ENCODE measurements at regions not wholly inside any gene's neighbourhood (a gene's known extent, or its start where the extent isn't known, plus 50 kb on each side); places are given as distances from the start of the nearest gene placed in this dataset.

DNA sequence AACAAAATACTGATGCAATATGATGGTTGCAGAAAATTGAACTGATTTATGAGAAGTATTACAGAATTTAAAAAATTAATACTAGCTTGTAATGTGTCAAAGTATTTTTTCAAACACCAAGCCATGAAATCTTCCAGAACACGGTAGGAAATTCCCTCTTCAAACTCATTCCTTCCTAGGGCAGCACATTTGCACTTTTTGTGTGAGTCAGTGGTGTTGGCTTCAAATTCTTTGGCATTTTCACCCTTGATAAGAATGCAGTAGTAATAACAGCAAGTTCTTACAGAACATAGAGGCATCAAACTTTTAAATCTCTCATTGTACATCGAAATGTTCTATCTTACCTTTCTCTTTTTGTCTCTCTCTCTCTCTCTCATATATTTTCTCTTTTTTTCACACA is 191.8 kb downstream of the CGGBP1 start:
- no peaks in the 10 kb centered on the region for H3K27me3 ChIP-seq (ENCODE audit: control insufficient read depth, insufficient read depth, low read length)
- no peaks in the 10 kb centered on the region for H3K4me1 ChIP-seq (ENCODE audit: control insufficient read depth, insufficient read depth, low read length)
- no peak overlapping the region for H2BK20ac ChIP-seq (ENCODE audit: low read depth, low read length)
- no peak overlapping the region for H4K8ac ChIP-seq (ENCODE audit: low read depth in 2 of 2, low read length in 2 of 2)
- H3K9me1 ChIP-seq (ENCODE audit: insufficient read depth, low read length), result no peaks in the 10 kb centered on the region
- H3K9me3 ChIP-seq (ENCODE audit: control insufficient read depth, insufficient read depth, low read length), result no peaks in the 10 kb centered on the region
- H4K5ac ChIP-seq (ENCODE audit: low read depth, low read length), result no peak overlapping the region
- no peak overlapping the region for H2AK9ac ChIP-seq (replicated peaks; ENCODE audit: low read depth, low read length, poor library complexity)
- no peak overlapping the region for H3K4me3 ChIP-seq (ENCODE audit: insufficient read depth, low read depth, low read length)
- ATAC-seq (ENCODE audit: low read depth) (no peak), DNase-seq (no peak)
- in situ Hi-C loops (cut with MboI; ENCODE audit: low sequenced_read_pairs) (no loop called here), intact Hi-C loops (cut with micrococcal nuclease) (no loop called here), dilution Hi-C loops (cut with HindIII; ENCODE audit: low sequenced_read_pairs, unreplicated experiment) (no loop called here)
- no peaks in the 10 kb centered on the region for H4K20me1 ChIP-seq (ENCODE audit: insufficient read depth, low read length)
- CTCF ChIA-PET, result no interaction called here
- no peak overlapping the region for H3K14ac ChIP-seq (replicated peaks; ENCODE audit: low read depth, low read length)
- BruUV-seq (replicated peaks), result no TSS peak
- no peak overlapping the region for H3K18ac ChIP-seq (ENCODE audit: low read depth, low read length)
- no peak overlapping the region for H2AFZ ChIP-seq (replicated peaks; ENCODE audit: low read length, poor library complexity)
- no peak overlapping the region for H3K56ac ChIP-seq (ENCODE audit: extremely low read depth, insufficient read depth, low read length)
- H3K9ac ChIP-seq (ENCODE audit: low read depth, low read length), result no peak overlapping the region
- no peaks in the 10 kb centered on the region for H3K79me1 ChIP-seq (ENCODE audit: low read depth in 1 of 2, low read length in 2 of 2)
- WGBS, 2 experiments (ENCODE audit: extremely low coverage in 2 of 2, insufficient read length in 1 of 2), result no CpG with 5 or more reads among the region's 2 CpGs
- H2BK5ac ChIP-seq (ENCODE audit: low read depth, low read length, poor library complexity, severe bottlenecking), result no peak overlapping the region
- no peak overlapping the region for H2AK5ac ChIP-seq (ENCODE audit: low read depth, low read length)
- POLR2A ChIA-PET (ENCODE audit: unreplicated experiment), result no interaction called here
- no peak overlapping the region for H2BK15ac ChIP-seq (ENCODE audit: low read depth, low read length)
- H4K91ac ChIP-seq (ENCODE audit: insufficient read depth, low read depth, low read length), result no peak overlapping the region
- TF ChIP-seq MAFK (IDR thresholded peaks at IDR 0.05; ENCODE audit: low read depth, low read length), result no peak
- TF ChIP-seq CEBPB (IDR thresholded peaks at IDR 0.05; ENCODE audit: low read depth, low read length), result no peak
- TF ChIP-seq RFX5 (IDR thresholded peaks at IDR 0.05; ENCODE audit: low read depth, low read length), result no peak
- TF ChIP-seq SMC3 (IDR thresholded peaks at IDR 0.05; ENCODE audit: low read depth, low read length), result no peak
- TF ChIP-seq RAD21 (IDR thresholded peaks at IDR 0.05; ENCODE audit: low read length), result no peak
- no peak for TF ChIP-seq RCOR1 (IDR thresholded peaks at IDR 0.05; ENCODE audit: insufficient replicate concordance, low read length)
- TF ChIP-seq CHD1 (IDR thresholded peaks at IDR 0.05; ENCODE audit: low read depth, low read length), result no peak
- TF ChIP-seq BHLHE40 (IDR thresholded peaks at IDR 0.05; ENCODE audit: low read depth, low read length), result no peak
- TF ChIP-seq FOS (IDR thresholded peaks at IDR 0.05; ENCODE audit: low read depth, low read length), result no peak
- TF ChIP-seq, protein P1, sequence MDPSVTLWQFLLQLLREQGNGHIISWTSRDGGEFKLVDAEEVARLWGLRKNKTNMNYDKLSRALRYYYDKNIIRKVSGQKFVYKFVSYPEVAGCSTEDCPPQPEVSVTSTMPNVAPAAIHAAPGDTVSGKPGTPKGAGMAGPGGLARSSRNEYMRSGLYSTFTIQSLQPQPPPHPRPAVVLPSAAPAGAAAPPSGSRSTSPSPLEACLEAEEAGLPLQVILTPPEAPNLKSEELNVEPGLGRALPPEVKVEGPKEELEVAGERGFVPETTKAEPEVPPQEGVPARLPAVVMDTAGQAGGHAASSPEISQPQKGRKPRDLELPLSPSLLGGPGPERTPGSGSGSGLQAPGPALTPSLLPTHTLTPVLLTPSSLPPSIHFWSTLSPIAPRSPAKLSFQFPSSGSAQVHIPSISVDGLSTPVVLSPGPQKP (IDR thresholded peaks at IDR 0.05; ENCODE audit: borderline replicate concordance, low read depth, low read length), result no peak
- TF ChIP-seq POLR2A (IDR thresholded peaks at IDR 0.05; ENCODE audit: low read depth, low read length), result no peak
- no peak for TF ChIP-seq MAZ (IDR thresholded peaks at IDR 0.05; ENCODE audit: borderline replicate concordance, low read depth, low read length)
- no peak for TF ChIP-seq CTCF (conservative IDR thresholded peaks at IDR 0.05; ENCODE audit: low read depth, low read length)
- TF ChIP-seq, protein P2, sequence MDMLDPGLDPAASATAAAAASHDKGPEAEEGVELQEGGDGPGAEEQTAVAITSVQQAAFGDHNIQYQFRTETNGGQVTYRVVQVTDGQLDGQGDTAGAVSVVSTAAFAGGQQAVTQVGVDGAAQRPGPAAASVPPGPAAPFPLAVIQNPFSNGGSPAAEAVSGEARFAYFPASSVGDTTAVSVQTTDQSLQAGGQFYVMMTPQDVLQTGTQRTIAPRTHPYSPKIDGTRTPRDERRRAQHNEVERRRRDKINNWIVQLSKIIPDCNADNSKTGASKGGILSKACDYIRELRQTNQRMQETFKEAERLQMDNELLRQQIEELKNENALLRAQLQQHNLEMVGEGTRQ (IDR thresholded peaks at IDR 0.05; ENCODE audit: low read depth, low read length), result no peak
- TF ChIP-seq NFE2L2 (IDR thresholded peaks at IDR 0.05; ENCODE audit: low read depth, low read length), result no peak
- no peak for TF ChIP-seq MXI1 (IDR thresholded peaks at IDR 0.05; ENCODE audit: borderline replicate concordance, low read depth, low read length)
- H3K23ac ChIP-seq (ENCODE audit: low read depth, low read length), result no peak overlapping the region
- H3K27ac ChIP-seq (ENCODE audit: insufficient read depth, low read length), result no peak overlapping the region
- H3K4ac ChIP-seq (ENCODE audit: low read depth, low read length), result no peak overlapping the region
- H3K36me3 ChIP-seq (ENCODE audit: control insufficient read depth, insufficient read depth, low read length), result no peaks in the 10 kb centered on the region
- no peak overlapping the region for H2BK120ac ChIP-seq (ENCODE audit: low read depth, low read length)
- H3K4me2 ChIP-seq (ENCODE audit: low read depth, low read length), result no peak overlapping the region

Data from IMR-90 (cell line).